Nephron progenitor cell (in vitro differentiated cells): ENCODE measurements at regions not wholly inside any gene's neighbourhood (a gene's known extent, or its start where the extent isn't known, plus 50 kb on each side); places are given as distances from the start of the nearest gene placed in this dataset.
A peak's percentile ranks its signal among the peaks of the same experiment; 100 is the strongest.
"Not testable (repeated sequence)": the region's sequence is repeated elsewhere in the genome, so short reads cannot be mapped to it uniquely, and the experiment has no call there.

ENCODE experiments used
- DNase-seq: peaks from one replicate; pipeline ENCODE4 v3.0.0; 2021
- H3K27ac Mint-ChIP-seq: 2 replicates; pipeline ENCODE4 v1.8.0; 2021; ENCODE audit warnings: mild to moderate bottlenecking, moderate library complexity, mixed read lengths
- H3K27me3 Mint-ChIP-seq: 2 replicates; pipeline ENCODE4 v1.8.0; 2021; ENCODE audit warnings: mild to moderate bottlenecking, low read depth, mixed read lengths; ENCODE audit not compliant: poor library complexity
- H3K36me3 Mint-ChIP-seq: 2 replicates; pipeline ENCODE4 v1.8.0; 2021; ENCODE audit warnings: low read depth, mixed read lengths
- H3K4me1 Mint-ChIP-seq: 2 replicates; pipeline ENCODE4 v1.8.0; 2021; ENCODE audit warnings: mixed read lengths
- H3K4me3 Mint-ChIP-seq: 2 replicates; pipeline ENCODE4 v1.8.0; 2021; ENCODE audit warnings: mild to moderate bottlenecking, moderate library complexity, mixed read lengths
- H3K9me3 Mint-ChIP-seq: 2 replicates; pipeline ENCODE4 v1.8.0; 2021; ENCODE audit warnings: mild to moderate bottlenecking, moderate library complexity, mixed read lengths
- CTCF ChIP-seq: fragments of 200-600 bp; sonication (generic); IDR thresholded peaks from 2 replicates; pipeline ENCODE4 v1.5.0; 2021; ENCODE audit warnings: antibody characterized with exemption

- Mint-ChIP-seq H3K27me3 (no peaks in the 10 kb centered on the region), H3K9me3 (no peaks in the 10 kb centered on the region), H3K4me3 (no peak overlapping the region), H3K4me1 (no peaks in the 10 kb centered on the region), H3K27ac (no peak overlapping the region), H3K36me3 (no peaks in the 10 kb centered on the region)
- no peak for TF ChIP-seq CTCF
- DNase-seq: no peak
Measured at GRCh38 chr11:22536071-22536470, 89.6 kb downstream of the FANCF start.

GRCh38 chr11:22528612-22529429 is 96.8 kb downstream of the FANCF start:
- H3K9me3 Mint-ChIP-seq: peaks cover 19% of the 10 kb centered on the region
- not testable (repeated sequence) for H3K4me1 Mint-ChIP-seq, H3K36me3 Mint-ChIP-seq, H3K27me3 Mint-ChIP-seq, DNase-seq
- H3K4me3 Mint-ChIP-seq: peak overlapping the region; percentile 85
- peak overlapping the region; percentile 59 for H3K27ac Mint-ChIP-seq

GRCh38 chr11:22522225-22522624 is 103.4 kb downstream of the FANCF start:
- Mint-ChIP-seq H3K27ac (no peak overlapping the region), H3K4me3 (no peak overlapping the region), H3K36me3 (no peaks in the 10 kb centered on the region), H3K4me1 (peaks cover 3% of the 10 kb centered on the region), H3K27me3 (no peaks in the 10 kb centered on the region), H3K9me3 (peaks cover 8% of the 10 kb centered on the region)
- TF ChIP-seq CTCF: no peak
- DNase-seq: no peak

- H3K4me3 Mint-ChIP-seq: no peak overlapping the region
- peaks cover 10% of the 10 kb centered on the region for H3K4me1 Mint-ChIP-seq
- no peak overlapping the region for H3K27ac Mint-ChIP-seq
- no peak for TF ChIP-seq CTCF
- H3K36me3 Mint-ChIP-seq: no peaks in the 10 kb centered on the region
- no peaks in the 10 kb centered on the region for H3K27me3 Mint-ChIP-seq
- peaks cover 5% of the 10 kb centered on the region for H3K9me3 Mint-ChIP-seq
- DNase-seq: no peak
Measured at GRCh38 chr11:22521226-22521625, 104.4 kb downstream of the FANCF start.

GRCh38 chr11:22520521-22520920 is 105.1 kb downstream of the FANCF start:
- H3K4me1 Mint-ChIP-seq: peaks cover 17% of the 10 kb centered on the region
- TF ChIP-seq CTCF: no peak
- H3K9me3 Mint-ChIP-seq: peaks cover 3% of the 10 kb centered on the region
- DNase-seq: no peak
- no peak overlapping the region for H3K4me3 Mint-ChIP-seq
- no peaks in the 10 kb centered on the region for H3K27me3 Mint-ChIP-seq
- H3K36me3 Mint-ChIP-seq: no peaks in the 10 kb centered on the region
- no peak overlapping the region for H3K27ac Mint-ChIP-seq

GRCh38 chr11:22518344-22518743 is 107.3 kb downstream of the FANCF start:
- H3K36me3 Mint-ChIP-seq, H3K4me3 Mint-ChIP-seq, H3K27ac Mint-ChIP-seq, DNase-seq, H3K27me3 Mint-ChIP-seq: not testable (repeated sequence)
- H3K4me1 Mint-ChIP-seq: peaks cover 30% of the 10 kb centered on the region
- peaks cover 11% of the 10 kb centered on the region for H3K9me3 Mint-ChIP-seq

GRCh38 chr11:22516111-22516510 is 109.5 kb downstream of the FANCF start:
- no peak for TF ChIP-seq CTCF
- no peak overlapping the region for H3K27ac Mint-ChIP-seq
- peaks cover 8% of the 10 kb centered on the region for H3K9me3 Mint-ChIP-seq
- no peaks in the 10 kb centered on the region for H3K27me3 Mint-ChIP-seq
- H3K4me3 Mint-ChIP-seq: no peak overlapping the region
- H3K36me3 Mint-ChIP-seq: no peaks in the 10 kb centered on the region
- no peak for DNase-seq
- H3K4me1 Mint-ChIP-seq: peaks cover 51% of the 10 kb centered on the region
